ENCODE measurements at regions not wholly inside any gene's neighbourhood (a gene's known extent, or its start where the extent isn't known, plus 50 kb on each side); places are given as distances from the start of the nearest gene placed in this dataset.

- no peak for TF ChIP-seq CTCF (IDR thresholded peaks at IDR 0.05)
- TF ChIP-seq POLR2A (IDR thresholded peaks at IDR 0.05), result no peak
Observed at GRCh38 chr2:117614823-117615534, 199.5 kb upstream of the DDX18 start.

All from Peyer's patch (tissue), 4 donors.